ENCODE measurements at regions not wholly inside any gene's neighbourhood (a gene's known extent, or its start where the extent isn't known, plus 50 kb on each side); places are given as distances from the start of the nearest gene placed in this dataset.

- Mint-ChIP-seq H3K9me3 (peaks cover 0 to 4% (median under 1%) of the 10 kb centered on the region in 7 donors), H3K4me1 (peaks cover 12% of the 10 kb centered on the region), H3K27me3 (ENCODE audit: low read depth in 3 of 3) (peaks cover 0 to 4% (median 2%) of the 10 kb centered on the region in 3 donors), H3K4me3 (no peak overlapping the region), H3K36me3 (no peaks in the 10 kb centered on the region), H3K27ac (no peak overlapping the region)
- TF ChIP-seq CTCF (IDR thresholded peaks at IDR 0.05) = no peak
- no peaks in the 10 kb centered on the region for H4K20me1 ChIP-seq (ENCODE audit: insufficient read depth, low read length)
- H3K79me2 ChIP-seq (ENCODE audit: insufficient read depth, low read length) = no peaks in the 10 kb centered on the region
- no peaks in the 10 kb centered on the region for H3K9me3 ChIP-seq (replicated peaks in 1 of 2; ENCODE audit: control insufficient read depth in 1 of 2, insufficient read depth in 1 of 2, low read length in 2 of 2)
- H3K27me3 ChIP-seq (ENCODE audit: control insufficient read depth in 2 of 2, insufficient read depth in 2 of 2, low read length in 2 of 2) = no peaks in the 10 kb centered on the region
- WGBS (ENCODE audit: insufficient coverage) = no CpG with 5 or more reads among the region's 8 CpGs
- H3K36me3 ChIP-seq (replicated peaks in 1 of 2; ENCODE audit: control insufficient read depth in 1 of 2, insufficient read depth in 2 of 2, low read length in 2 of 2) = no peaks in the 10 kb centered on the region
- no peak for DNase-seq
- H3K4me2 ChIP-seq (replicated peaks; ENCODE audit: extremely low read depth, low read length, poor library complexity, severe bottlenecking) = no peak overlapping the region
- H3K4me3 ChIP-seq (replicated peaks in 1 of 3; ENCODE audit: low read depth in 2 of 3, low read length in 3 of 3) = no peak overlapping the region
- H3K9ac ChIP-seq (ENCODE audit: insufficient read depth, low read length, poor library complexity, severe bottlenecking) = no peak overlapping the region
- H3K4me1 ChIP-seq (ENCODE audit: control insufficient read depth in 1 of 2, insufficient read depth in 2 of 2, low read length in 2 of 2) = no peaks in the 10 kb centered on the region
- no peak overlapping the region for H3K27ac ChIP-seq (ENCODE audit: low read depth in 1 of 2, low read length in 2 of 2)
- no peak overlapping the region for H2AFZ ChIP-seq (ENCODE audit: insufficient read depth, low read depth, low read length, poor library complexity, severe bottlenecking)
- intact Hi-C loops (cut with micrococcal nuclease) = no loop called here
These were observed 90.1 kb upstream of the RPL34 start for GRCh38 chr4:108529984-108530905.

- H3K4me3 Mint-ChIP-seq = no peak overlapping the region
- no peak overlapping the region for H3K27ac Mint-ChIP-seq
These were observed 91.3 kb upstream of the RPL34 start for GRCh38 chr4:108529102-108529501.

More at GRCh38 chr4:108529102-108529501, 91.3 kb upstream of the RPL34 start:
- Histone ChIP-seq H3K79me2 (ENCODE audit: insufficient read depth, low read length) (no peaks in the 10 kb centered on the region), H3K4me1 (ENCODE audit: control insufficient read depth in 1 of 2, insufficient read depth in 2 of 2, low read length in 2 of 2) (no peaks in the 10 kb centered on the region), H2AFZ (ENCODE audit: insufficient read depth, low read depth, low read length, poor library complexity, severe bottlenecking) (no peak overlapping the region), H3K27ac (ENCODE audit: low read depth in 1 of 2, low read length in 2 of 2) (no peak overlapping the region), H3K27me3 (ENCODE audit: control insufficient read depth in 2 of 2, insufficient read depth in 2 of 2, low read length in 2 of 2) (no peaks in the 10 kb centered on the region), H3K4me3 (replicated peaks in 1 of 3; ENCODE audit: low read depth in 2 of 3, low read length in 3 of 3) (no peak overlapping the region), H4K20me1 (ENCODE audit: insufficient read depth, low read length) (no peaks in the 10 kb centered on the region), H3K9me3 (replicated peaks in 1 of 2; ENCODE audit: control insufficient read depth in 1 of 2, insufficient read depth in 1 of 2, low read length in 2 of 2) (no peaks in the 10 kb centered on the region), H3K9ac (ENCODE audit: insufficient read depth, low read length, poor library complexity, severe bottlenecking) (no peak overlapping the region), H3K4me2 (replicated peaks; ENCODE audit: extremely low read depth, low read length, poor library complexity, severe bottlenecking) (no peak overlapping the region), H3K36me3 (replicated peaks in 1 of 2; ENCODE audit: control insufficient read depth in 1 of 2, insufficient read depth in 2 of 2, low read length in 2 of 2) (no peaks in the 10 kb centered on the region)
- TF ChIP-seq CTCF (IDR thresholded peaks at IDR 0.05) = no peak
- DNase-seq = no peak
- peaks cover 12% of the 10 kb centered on the region for H3K4me1 Mint-ChIP-seq
- peaks cover 0 to 4% (median 2%) of the 10 kb centered on the region in 3 donors for H3K27me3 Mint-ChIP-seq (ENCODE audit: low read depth in 3 of 3)
- intact Hi-C loops (cut with micrococcal nuclease) = no loop called here
- H3K36me3 Mint-ChIP-seq = no peaks in the 10 kb centered on the region
- WGBS (ENCODE audit: insufficient coverage) = no CpG with 5 or more reads among the region's 1 CpG
- H3K9me3 Mint-ChIP-seq = peaks cover 0 to 7% (median 2%) of the 10 kb centered on the region in 7 donors
